Endothelial cell (in vitro differentiated cells): ENCODE measurements at regions not wholly inside any gene's neighbourhood (a gene's known extent, or its start where the extent isn't known, plus 50 kb on each side); places are given as distances from the start of the nearest gene placed in this dataset.

ENCODE experiments used
- DNase-seq: peaks from one replicate; pipeline ENCODE4 v3.0.0; 2021; ENCODE audit warnings: low spot score
- H3K27ac Mint-ChIP-seq: one replicate; pipeline ENCODE4 v1.8.0; 2021; ENCODE audit warnings: mixed read lengths, inconsistent platforms; ENCODE audit not compliant: unreplicated experiment
- H3K27me3 Mint-ChIP-seq: one replicate; pipeline ENCODE4 v1.8.0; 2021; ENCODE audit warnings: mild to moderate bottlenecking, moderate library complexity, mixed read lengths, inconsistent platforms; ENCODE audit not compliant: unreplicated experiment
- H3K36me3 Mint-ChIP-seq: one replicate; pipeline ENCODE4 v1.8.0; 2021; ENCODE audit warnings: mild to moderate bottlenecking, low read depth, mixed read lengths, inconsistent platforms; ENCODE audit not compliant: unreplicated experiment
- H3K4me1 Mint-ChIP-seq: one replicate; pipeline ENCODE4 v1.8.0; 2021; ENCODE audit warnings: mild to moderate bottlenecking, mixed read lengths, inconsistent platforms; ENCODE audit not compliant: unreplicated experiment
- H3K4me3 Mint-ChIP-seq: one replicate; pipeline ENCODE4 v1.8.0; 2021; ENCODE audit warnings: mild to moderate bottlenecking, mixed read lengths, inconsistent platforms; ENCODE audit not compliant: unreplicated experiment
- H3K9me3 Mint-ChIP-seq: one replicate; pipeline ENCODE4 v1.8.0; 2021; ENCODE audit warnings: mixed read lengths, inconsistent platforms; ENCODE audit not compliant: unreplicated experiment
- TF ChIP-seq, protein P1 (sequence below): fragments of 200-600 bp; sonication (generic); IDR thresholded peaks from one replicate; pipeline ENCODE4 v1.5.0; 2021; ENCODE audit warnings: antibody characterized with exemption; ENCODE audit not compliant: unreplicated experiment

DNA sequence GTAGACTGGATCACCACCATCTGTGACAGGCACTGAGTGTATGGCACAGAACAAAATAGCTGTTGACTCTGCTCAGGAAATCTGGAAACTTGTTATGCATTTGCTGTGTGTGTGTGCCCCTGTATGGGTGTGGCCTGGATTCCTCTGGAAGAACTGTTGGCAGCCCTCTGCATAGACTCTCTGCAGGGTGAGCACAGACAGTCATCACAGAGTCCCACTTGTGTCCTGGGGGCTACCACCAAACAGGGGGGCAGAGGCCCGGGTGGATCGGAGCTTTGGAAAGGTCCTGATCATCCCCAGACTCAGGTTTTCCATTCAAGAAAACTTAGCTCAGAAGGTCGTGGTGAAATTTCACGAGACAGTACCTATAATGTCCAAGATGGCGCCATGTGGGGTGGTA is 258.6 kb downstream of the SOX11 start:
- peaks cover 3% of the 10 kb centered on the region for H3K27me3 Mint-ChIP-seq
- no peaks in the 10 kb centered on the region for H3K4me1 Mint-ChIP-seq
- no peak for DNase-seq
- peaks cover 11% of the 10 kb centered on the region for H3K9me3 Mint-ChIP-seq
- H3K4me3 Mint-ChIP-seq, result no peak overlapping the region
- H3K36me3 Mint-ChIP-seq, result peaks cover 3% of the 10 kb centered on the region
- TF ChIP-seq, protein P1, sequence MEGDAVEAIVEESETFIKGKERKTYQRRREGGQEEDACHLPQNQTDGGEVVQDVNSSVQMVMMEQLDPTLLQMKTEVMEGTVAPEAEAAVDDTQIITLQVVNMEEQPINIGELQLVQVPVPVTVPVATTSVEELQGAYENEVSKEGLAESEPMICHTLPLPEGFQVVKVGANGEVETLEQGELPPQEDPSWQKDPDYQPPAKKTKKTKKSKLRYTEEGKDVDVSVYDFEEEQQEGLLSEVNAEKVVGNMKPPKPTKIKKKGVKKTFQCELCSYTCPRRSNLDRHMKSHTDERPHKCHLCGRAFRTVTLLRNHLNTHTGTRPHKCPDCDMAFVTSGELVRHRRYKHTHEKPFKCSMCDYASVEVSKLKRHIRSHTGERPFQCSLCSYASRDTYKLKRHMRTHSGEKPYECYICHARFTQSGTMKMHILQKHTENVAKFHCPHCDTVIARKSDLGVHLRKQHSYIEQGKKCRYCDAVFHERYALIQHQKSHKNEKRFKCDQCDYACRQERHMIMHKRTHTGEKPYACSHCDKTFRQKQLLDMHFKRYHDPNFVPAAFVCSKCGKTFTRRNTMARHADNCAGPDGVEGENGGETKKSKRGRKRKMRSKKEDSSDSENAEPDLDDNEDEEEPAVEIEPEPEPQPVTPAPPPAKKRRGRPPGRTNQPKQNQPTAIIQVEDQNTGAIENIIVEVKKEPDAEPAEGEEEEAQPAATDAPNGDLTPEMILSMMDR, result no peak
- no peak overlapping the region for H3K27ac Mint-ChIP-seq

DNA sequence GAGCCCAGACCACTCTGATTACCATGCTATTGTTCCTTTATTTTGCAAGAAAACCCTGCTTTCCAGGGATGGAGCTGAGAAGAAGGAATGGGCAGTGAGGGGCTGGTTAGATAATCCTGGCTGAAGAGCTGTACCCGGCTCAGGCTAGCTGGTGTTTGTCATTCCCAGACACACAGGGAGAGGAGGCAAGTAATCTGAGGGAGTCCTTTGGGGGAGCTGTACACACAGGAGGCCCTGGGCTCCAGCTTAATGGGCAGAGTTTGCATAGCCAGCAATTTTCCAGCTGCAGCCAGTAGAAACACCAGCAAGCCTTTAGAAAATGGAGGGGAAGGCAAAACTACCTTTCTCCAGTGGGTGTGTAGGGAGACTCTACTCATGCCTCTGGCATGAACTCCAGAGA is 259.3 kb downstream of the SOX11 start:
- TF ChIP-seq, protein P1, result no peak
- Mint-ChIP-seq H3K27ac (no peak overlapping the region), H3K36me3 (peaks cover 3% of the 10 kb centered on the region), H3K9me3 (peaks cover 11% of the 10 kb centered on the region), H3K4me1 (no peaks in the 10 kb centered on the region), H3K27me3 (peaks cover 3% of the 10 kb centered on the region), H3K4me3 (no peak overlapping the region)
- no peak for DNase-seq

DNA sequence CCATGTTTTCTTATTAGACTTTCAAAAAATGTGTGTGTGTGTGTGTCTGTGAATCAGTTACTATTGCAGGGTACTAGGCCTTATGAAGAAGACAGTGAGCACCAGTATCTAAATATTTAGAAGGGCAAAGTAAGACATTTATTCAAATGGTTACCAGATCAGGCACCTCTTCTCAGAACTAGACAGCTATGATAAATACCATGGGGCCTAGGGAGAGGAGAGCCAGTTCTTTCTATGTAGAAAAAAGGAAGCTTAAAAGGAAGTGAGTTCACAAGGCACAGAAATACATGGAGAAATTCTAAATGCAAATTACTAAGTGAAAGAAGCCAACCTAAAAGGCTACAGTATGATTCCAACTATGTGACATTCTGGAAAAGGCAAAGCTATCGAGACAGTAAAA is 261.3 kb downstream of the SOX11 start:
- no peak overlapping the region for H3K27ac Mint-ChIP-seq
- no peak overlapping the region for H3K4me3 Mint-ChIP-seq
- no peaks in the 10 kb centered on the region for H3K27me3 Mint-ChIP-seq
- peaks cover 11% of the 10 kb centered on the region for H3K9me3 Mint-ChIP-seq
- TF ChIP-seq, protein P1, result no peak
- no peaks in the 10 kb centered on the region for H3K4me1 Mint-ChIP-seq
- H3K36me3 Mint-ChIP-seq, result peaks cover 3% of the 10 kb centered on the region
- DNase-seq, result no peak

DNA sequence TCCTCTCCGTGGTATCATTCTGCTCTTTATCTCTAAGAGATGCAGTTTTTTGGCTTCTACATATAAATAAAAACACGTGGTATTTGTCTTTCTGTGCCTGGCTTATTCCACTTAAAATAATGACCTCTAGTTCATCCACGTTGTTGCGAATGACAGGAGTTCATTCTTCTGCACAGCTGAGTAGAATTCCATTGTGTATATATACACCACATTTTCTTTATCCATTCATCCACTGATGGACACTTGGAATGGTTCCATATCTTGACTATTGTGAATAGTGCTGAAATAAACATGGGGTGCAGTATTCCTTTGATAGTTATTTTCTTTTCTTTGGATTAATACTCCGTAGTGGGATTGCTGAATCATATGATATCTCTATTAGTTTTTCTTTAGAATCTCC is 262.3 kb downstream of the SOX11 start:
- Mint-ChIP-seq H3K9me3 (peaks cover 6% of the 10 kb centered on the region), H3K4me3 (no peak overlapping the region), H3K36me3 (peaks cover 3% of the 10 kb centered on the region), H3K27ac (no peak overlapping the region), H3K27me3 (no peaks in the 10 kb centered on the region), H3K4me1 (no peaks in the 10 kb centered on the region)
- TF ChIP-seq, protein P1, result no peak
- no peak for DNase-seq

DNA sequence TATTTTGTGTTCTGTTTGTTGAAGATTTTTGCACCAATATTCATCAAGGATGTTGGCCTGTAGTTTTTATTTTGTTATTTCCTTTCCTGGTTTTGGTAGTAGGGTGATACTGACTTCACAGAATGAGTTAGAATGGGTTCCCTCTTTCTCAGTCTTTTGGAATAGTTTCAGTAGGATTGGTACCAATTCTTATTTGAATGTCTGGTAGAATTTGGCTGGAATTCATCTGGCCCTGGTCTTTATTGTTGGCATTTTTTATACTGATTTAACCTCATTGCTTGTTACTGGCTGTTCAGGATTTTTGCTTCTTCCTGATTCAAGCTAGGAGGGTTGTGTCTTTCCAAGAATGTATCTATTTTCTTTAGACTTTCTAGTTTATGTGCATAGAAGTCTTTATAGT is 263.7 kb downstream of the SOX11 start:
- Mint-ChIP-seq H3K27ac (no peak overlapping the region), H3K4me1 (no peaks in the 10 kb centered on the region), H3K36me3 (peaks cover 3% of the 10 kb centered on the region), H3K9me3 (peaks cover 6% of the 10 kb centered on the region), H3K27me3 (no peaks in the 10 kb centered on the region), H3K4me3 (no peak overlapping the region)
- TF ChIP-seq, protein P1, result no peak
- no peak for DNase-seq
